Posterior cingulate gyrus (tissue), 11 donors: ENCODE measurements at regions not wholly inside any gene's neighbourhood (a gene's known extent, or its start where the extent isn't known, plus 50 kb on each side); places are given as distances from the start of the nearest gene placed in this dataset.

Experiments used
- DNase-seq, 10 donors: peaks; one replicate each; pipeline versions ENCODE4 v3.0.0 to v3.0.0-alpha.2; 2020 to 2021; ENCODE audit warnings: mixed read lengths in 3 of 10
- intact Hi-C: fragments of 100-400 bp; cut with DNase I; formaldehyde crosslinking; loops from one replicate; pipeline ENCODE4 v1.15.1; 2023

DNA sequence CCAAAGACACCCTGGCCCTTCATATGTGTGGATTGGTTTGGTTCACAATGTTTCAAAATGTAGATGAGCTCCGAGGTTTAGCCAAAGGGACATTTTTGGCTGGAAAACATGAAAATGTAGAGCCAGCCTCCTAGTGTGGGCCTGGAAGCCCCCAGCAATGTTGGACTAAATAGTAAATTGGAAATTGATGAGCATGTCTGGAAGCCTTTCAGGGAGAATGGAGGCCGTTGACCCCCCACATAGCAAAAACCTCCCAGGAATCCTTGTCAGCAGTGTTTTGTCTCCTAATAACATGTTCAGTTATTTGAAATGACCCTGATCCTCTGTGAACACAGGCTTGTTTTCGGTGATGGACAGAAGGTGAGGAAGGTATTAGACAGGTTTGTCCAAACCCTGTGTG lies 65.1 kb upstream of the TBX3 start:
- DNase-seq = peak in 1 of 10 donors; percentile 2
- intact Hi-C loops = no loop called here

DNA sequence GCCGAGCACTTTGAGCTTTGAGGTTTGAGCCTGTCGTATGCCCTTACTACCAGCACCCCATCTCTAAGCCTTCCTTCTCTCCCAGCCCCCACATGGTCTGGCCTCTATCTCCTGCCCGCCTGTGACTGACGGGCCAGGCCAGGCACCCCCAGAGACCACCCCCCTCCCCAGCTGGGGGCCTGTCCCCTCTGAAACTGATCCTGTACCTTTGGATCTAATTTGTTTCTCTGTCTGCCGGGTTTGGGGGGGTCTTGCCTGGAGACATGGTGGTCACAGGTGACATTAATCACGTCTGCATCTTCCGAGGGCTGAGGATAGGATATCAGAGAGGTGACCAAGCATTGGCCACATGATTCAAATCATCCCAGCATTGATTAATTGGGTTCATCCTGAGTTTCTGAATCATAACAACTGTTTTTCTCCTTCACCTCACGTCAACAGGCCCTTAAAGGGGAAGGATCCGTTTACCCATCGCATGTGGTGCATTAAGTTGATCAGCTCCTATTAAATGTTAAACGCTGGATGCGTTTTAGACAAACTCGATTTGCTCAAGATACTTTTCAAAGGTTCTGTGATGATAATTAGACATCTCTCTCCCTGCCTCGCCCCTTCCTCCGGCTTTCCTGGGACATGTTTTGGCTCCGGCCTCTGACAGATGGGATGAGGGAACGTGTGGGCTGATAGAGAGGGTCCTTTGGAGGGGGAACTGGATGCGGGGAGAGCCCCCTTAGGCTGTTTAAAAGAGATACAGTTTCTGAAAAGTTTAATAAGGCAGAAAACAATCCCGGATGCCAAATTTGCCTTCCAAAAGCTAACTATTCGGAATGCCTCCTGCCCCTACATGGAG lies 63.3 kb upstream of the TBX3 start:
- intact Hi-C loops = no loop called here
- peak in 2 of 10 donors; percentile 5 to 33 for DNase-seq

DNA sequence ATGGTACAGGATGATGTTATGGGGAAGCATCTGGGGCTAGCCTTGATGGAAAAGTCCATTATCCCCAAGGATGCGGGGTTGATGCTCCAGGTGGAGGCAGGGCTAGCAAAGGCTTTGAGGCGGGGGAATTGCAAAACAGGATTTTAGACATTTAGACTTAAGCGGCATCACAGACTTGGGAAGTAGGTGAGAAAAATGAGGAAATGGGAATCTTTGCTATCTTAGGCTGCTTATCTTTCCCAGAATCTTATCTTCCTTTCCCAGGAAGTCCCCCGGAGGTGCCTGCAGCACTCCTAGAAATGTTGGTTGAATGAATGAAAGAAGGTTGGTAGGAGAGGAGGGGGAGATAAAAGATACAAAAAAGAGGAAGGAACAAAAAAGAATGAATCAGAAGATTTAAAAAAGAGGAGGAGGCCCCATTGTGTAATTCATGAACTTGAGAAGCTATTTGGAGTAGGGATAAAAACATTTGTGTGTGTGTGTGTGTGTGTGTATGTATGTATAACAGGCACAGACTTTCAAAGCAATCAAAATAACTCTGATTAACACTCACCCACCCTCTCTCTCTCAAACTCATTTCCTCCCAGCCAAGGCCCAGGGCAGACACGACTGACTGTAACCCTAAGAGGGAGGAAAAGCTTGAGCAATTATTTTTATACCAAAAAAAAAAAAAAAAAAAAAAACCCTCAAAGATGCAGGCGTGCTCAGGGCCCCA lies 62.5 kb upstream of the TBX3 start:
- intact Hi-C loops = no loop called here
- peak in 1 of 10 donors; percentile 27 for DNase-seq

DNA sequence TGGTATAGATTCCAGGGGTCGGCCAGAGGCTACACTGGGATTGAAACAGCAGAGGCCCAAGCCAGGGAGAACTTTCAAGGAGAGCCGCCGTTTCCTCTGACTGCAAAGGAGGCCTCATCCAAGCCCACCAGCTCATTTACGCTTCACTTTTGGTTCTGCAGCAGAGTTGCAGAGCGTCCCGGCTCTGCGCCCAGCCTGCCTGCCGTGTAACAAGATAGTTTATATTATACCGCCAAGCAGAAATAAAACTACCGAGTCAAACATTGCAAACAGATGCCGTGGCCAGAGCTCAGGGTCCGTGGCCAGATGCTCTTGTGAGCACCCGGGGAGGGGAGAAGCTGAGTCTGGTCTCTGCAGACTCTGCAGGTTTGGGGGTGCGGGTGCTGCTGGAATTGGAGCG lies 60.7 kb upstream of the TBX3 start:
- intact Hi-C loops = loop anchor here (2.0 kb wide), 1 partner anchor 34 kb away; no protein-coding TSS in a partner anchor
- peak in 1 of 10 donors; percentile 45 for DNase-seq

DNA sequence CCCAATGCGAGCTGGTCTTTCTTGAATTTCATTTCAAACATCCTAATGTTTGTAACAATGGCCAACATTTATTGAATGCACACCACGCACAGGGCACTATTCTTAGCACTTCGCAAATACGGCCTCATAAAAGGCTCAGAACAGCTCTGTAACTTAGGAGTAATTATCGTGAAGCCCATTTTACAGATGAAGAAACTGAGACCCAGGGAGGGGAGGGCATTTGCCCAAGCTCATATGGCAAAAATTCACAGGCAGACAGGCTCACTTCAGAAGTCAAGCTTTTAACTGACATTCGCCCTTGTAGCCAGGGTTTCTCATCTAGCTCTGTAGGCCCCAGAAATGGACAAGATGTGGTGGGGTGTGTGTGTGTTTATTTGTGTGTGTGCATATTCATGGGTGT lies 60.3 kb upstream of the TBX3 start:
- DNase-seq = no peak
- intact Hi-C loops = loop anchor here (2.0 kb wide), 1 partner anchor 35 kb away; no protein-coding TSS in a partner anchor

DNA sequence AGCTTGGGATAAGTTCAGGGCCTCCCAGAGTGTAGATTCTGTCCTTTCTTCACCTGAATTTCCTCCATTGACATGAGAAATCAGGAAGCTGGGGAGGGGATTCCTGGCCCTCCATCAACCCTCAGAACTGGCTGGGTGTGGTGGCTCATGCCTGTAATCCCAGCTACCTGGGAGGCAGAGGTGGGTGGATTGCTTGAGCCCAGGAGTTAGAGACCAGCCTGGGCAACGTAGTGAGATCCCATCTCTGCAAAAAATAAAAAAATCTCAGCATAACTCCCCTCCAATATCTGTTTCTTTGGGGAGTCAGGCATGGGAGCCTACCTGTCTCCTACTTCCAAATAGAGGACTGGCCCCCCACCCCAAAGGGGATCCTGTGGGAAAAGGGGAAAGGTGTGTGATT lies 59.8 kb upstream of the TBX3 start:
- DNase-seq = no peak
- intact Hi-C loops = loop anchor here (2.0 kb wide), 1 partner anchor 35 kb away; no protein-coding TSS in a partner anchor

DNA sequence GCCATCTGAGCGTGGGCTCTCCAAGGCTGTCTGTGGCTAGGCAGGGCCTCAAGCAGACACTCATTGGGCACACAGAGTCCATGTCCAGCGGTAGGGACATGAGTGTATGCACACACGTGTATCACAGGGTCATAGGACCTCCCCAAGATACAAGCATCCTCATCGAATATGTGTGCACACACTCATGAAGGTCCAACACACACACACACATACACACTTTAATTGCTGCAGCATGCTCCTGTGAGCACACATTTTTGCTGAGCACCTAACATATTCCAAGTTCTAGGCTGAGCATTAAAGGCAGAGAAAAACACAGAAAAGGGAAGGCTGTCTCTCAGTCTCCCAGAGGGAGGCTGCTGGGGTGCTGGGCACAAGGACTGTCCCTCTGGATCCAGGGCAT lies 59.3 kb upstream of the TBX3 start:
- DNase-seq = no peak
- intact Hi-C loops = no loop called here

DNA sequence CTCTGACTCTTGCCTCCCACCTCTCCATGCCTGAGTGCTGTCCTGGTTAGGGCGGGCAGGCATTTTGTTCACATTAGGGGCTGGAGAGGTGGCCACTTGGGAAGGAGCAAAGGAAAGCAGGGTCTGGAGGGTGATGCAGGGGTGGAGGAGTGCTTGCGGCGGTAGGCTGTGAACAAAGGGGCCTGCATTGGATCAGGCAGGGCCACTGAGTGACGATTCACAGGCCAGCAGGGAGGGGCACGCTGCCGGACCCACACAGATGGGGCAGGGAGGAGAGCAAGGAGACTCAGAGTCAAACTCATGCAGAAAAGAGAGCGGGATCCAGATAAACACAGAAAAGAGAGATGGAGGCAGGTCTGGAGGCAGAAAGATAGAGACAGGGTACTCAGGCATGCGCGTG lies 58.4 kb upstream of the TBX3 start:
- DNase-seq = no peak
- intact Hi-C loops = no loop called here

DNA sequence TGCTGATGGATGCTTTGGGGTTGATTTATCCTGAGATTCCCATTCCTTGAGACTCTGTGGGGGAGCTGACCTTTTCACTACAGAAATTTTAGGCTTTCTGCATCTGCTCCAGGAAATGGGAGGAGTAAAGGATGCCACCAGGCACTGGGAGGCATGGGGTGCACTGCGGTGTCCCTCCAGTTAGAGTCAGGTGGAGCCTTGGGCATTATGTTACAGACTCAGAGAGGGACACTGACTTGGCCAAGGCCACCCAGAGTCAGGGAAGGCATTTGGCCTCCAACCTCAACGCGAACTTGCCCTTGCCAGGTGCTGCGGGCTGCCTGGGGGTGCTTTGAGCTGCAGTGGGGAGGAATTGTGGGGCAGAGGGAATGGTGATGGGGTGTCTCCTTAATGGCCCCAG lies 58.0 kb upstream of the TBX3 start:
- intact Hi-C loops = no loop called here
- DNase-seq = no peak

DNA sequence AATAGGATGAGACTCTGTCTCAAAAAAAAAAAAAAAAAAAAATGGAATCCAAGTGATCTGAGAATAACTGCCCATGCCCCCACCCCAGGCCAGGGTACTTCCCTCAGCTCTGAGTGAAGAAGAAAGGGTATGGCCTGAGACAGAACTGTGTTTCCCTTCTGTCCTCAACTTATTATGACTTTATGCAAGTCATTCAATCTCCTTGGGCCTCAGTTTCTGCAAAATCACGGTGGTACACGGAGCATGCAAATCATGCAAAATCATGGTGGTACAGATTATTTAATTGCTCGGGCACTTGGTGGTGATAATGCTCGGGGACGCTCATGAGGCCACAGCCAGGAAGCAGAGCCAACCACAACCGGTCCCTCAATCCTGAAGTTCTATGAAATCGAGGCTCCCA lies 56.5 kb upstream of the TBX3 start:
- intact Hi-C loops = no loop called here
- DNase-seq = no peak

DNA sequence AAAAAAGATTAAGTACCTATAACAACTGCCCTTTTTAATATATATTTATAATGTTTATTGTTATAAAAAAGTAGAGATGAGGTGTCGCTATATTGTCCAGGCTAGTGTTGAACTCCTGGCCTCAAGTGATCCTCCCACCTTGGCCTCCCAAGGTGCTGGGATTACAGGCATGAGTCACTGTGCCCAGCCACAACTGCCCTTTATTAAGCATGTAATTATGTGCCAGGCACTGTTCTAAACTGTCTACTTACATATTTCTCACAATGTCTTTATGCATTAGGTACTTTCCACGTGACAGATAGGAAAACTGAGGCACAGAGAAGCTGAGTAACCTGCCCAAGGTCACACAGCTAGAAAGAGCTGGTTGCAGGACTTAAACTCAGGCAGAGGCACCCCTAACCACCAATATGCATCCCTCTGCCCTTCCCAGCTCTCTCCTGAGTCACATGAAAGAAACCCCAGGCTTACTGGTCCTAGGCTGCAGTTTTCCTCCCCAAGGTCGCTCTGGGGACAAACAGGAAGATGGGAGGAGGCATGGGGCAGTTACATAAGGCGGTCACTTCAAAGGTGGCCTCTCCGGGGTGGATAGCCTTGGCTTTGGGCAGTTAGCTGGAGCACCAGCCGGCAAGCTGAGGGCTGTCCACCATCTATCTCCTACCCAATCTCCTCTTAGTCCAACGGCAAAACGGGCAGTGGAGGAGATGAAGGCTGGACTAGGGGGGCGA lies 54.6 kb upstream of the TBX3 start:
- intact Hi-C loops = no loop called here
- DNase-seq = no peak

DNA sequence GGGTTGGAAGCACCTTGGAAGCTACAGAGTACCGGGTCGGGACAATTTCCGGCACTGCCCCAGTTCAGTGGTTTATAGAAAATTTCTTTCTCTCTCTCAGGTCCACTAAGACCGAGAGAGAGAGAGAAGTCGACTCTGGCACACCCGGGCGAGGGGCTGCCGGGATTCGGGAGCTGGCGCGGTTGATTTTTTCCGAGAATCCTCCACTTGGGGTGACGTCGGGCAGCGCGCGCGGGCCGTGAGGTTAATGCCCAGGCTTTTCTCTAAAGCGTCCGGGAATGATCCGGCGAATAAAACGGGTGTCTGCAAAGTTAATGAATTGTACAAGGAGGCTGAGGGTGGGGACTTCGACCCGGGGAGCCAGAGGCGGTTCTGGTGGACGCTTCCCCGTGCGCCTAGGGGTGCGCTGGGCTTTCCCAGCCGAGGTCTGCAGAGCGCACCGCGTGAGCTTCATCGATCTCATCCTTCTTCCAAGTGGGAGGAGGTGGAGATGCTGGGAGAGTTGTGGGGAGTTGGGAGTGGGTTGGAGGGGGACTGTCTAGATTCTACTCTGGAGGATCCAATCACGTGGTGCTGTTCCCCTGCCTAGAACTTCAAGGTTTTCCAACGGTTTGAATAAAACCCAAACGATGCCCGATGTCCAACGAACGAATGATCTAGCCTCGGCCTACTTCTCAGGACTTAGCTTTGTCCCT lies 51.9 kb upstream of the TBX3 start:
- intact Hi-C loops = no loop called here
- peak in 1 of 10 donors; percentile 41 for DNase-seq

DNA sequence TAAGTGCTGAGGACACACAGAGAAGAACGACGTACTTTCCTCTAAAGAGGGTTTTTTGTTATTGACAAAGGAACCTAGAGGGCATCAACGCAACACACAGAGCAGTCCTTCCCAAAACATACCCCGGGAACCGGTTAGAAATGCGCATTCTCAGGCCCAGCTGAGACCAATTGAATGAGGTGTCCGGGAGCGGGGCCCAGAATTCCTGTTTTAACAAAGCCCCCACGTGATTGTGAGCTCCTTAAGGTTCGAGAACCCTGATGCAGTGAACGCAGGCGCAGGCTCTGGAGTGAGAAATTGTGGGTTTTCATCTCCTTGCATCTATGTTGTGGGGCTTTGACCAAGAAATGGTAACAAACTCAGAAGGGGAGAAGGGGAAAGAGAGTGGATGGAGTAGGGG lies 51.0 kb upstream of the TBX3 start:
- intact Hi-C loops = no loop called here

DNA sequence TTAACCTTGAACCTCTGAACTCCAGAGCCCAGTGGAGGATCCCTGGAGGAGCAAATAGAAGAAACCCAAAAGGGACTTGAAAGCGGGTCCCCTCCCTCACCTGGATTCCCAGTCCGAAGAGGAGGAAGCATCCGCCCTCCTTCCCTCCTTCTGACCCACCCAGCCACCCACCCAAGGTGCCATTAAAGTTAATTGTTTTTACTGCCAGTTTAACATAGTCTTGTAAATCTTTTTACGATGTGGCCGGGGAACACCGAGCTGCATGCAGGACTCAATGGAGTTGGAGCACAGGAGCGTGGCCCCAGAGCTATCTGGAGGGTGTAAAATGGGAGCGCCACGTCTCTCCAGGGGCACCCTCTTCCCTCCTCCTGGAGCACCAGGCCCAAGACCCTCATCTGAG lies 49.9 kb upstream of the TBX3 start:
- intact Hi-C loops = no loop called here
- DNase-seq = peak in 2 of 10 donors; percentile 45 to 47

More for the DNA sequence above, 51.0 kb upstream of the TBX3 start:
- peak in 1 of 10 donors; percentile 17 for DNase-seq
